Sigmoid colon (tissue), 6 donors: ENCODE measurements at regions not wholly inside any gene's neighbourhood (a gene's known extent, or its start where the extent isn't known, plus 50 kb on each side); places are given as distances from the start of the nearest gene placed in this dataset.
"Not testable (repeated sequence)": the region's sequence is repeated elsewhere in the genome, so short reads cannot be mapped to it uniquely, and the experiment has no call there.

Experiments
- DNase-seq: peaks from one replicate; pipeline ENCODE4 v3.0.0-alpha.2; 2019
- H3K27ac ChIP-seq, 4 donors: fragments of 200-600 bp; sonication (generic); one replicate each; pipeline ENCODE4 v1.5.1; 2016 to 2019; ENCODE audit warnings: mild to moderate bottlenecking in 1 of 4
- H3K27me3 ChIP-seq, 3 donors: fragments of 200-600 bp; sonication (generic); one replicate each; pipeline ENCODE4 v1.5.1; 2019; ENCODE audit warnings: mild to moderate bottlenecking in 1 of 3
- H3K36me3 ChIP-seq, 4 donors: fragments of 200-600 bp; sonication (generic); one replicate each; pipeline ENCODE4 v1.5.1; 2016 to 2019
- H3K4me1 ChIP-seq, 4 donors: fragments of 200-600 bp; sonication (generic); one replicate each; pipeline ENCODE4 v1.5.1; 2017 to 2019
- H3K4me3 ChIP-seq, 4 donors: fragments of 200-600 bp; sonication (generic); one replicate each; pipeline ENCODE4 v1.5.1; 2017 to 2019; ENCODE audit warnings: mild to moderate bottlenecking in 2 of 4, moderate library complexity in 1 of 4
- H3K9me3 ChIP-seq, 4 donors: fragments of 200-600 bp in 3 of 4; sonication (generic) in 3 of 4; one replicate each; pipeline versions ENCODE4 v1.5.1 to v1.6.1; 2013 to 2019
- EP300 ChIP-seq, 4 donors: sonication (generic); formaldehyde crosslinking; IDR thresholded peaks; one replicate each; pipeline ENCODE4 v1.6.1; 2017; ENCODE audit warnings: antibody characterized with exemption in 4 of 4
- POLR2A ChIP-seq, 2 donors: fragments of 450-650 bp; IDR thresholded peaks; one replicate each; pipeline ENCODE4 v1.6.1; 2016; ENCODE audit warnings: antibody characterized with exemption in 2 of 2, mild to moderate bottlenecking in 2 of 2, moderate library complexity in 2 of 2
- POLR2AphosphoS5 ChIP-seq, 4 donors: sonication (generic); formaldehyde crosslinking; IDR thresholded peaks; one replicate each; pipeline ENCODE4 v1.6.1; 2017; ENCODE audit warnings: antibody characterized with exemption in 4 of 4
- WGBS, 2 donors: extraction: QIAGEN DNeasy Blood & Tissue Kit; methylation state at CpG; one replicate each; pipeline ENCODE4 v1.1.7; 2013; 5-methylcytosine and 5-hydroxymethylcytosine counted together
- intact Hi-C: fragments of 100-400 bp; cut with DNase I; formaldehyde crosslinking; loops from one replicate; pipeline ENCODE4 v1.15.1; 2023
- TF ChIP-seq, protein P1 (sequence below), 4 experiments: fragments of 450-650 bp in 3 of 4; fragments of 200-600 bp in 1 of 4; IDR thresholded peaks; one replicate each; pipeline ENCODE4 v1.5.1; 2016 to 2019; ENCODE audit warnings: antibody characterized with exemption in 4 of 4, mild to moderate bottlenecking in 3 of 4, moderate library complexity in 2 of 4
- donor health status: healthy with polysubstance abuse.
- donor health status: healthy.

DNA sequence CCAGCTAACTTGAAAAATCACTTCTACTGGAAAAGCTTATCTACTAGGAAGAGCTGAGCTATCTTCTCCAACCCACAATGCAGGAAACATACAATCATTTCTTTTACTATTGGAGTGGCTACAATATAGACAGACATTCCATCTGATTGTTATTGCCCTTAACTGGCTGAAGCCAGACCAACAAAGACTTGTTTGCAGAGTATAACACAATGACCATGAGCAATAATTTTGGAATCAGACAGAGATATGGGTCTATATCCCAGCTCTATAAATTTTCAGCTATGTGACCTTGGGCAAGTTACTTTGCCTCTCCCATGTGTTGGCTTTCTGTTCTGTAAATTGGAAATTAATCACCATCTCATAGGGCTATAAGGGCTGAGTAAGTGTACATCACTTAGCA lies 244.7 kb upstream of the SLC30A5 start:
- H3K4me1 ChIP-seq: peaks cover 0 to 16% (median 3%) of the 10 kb centered on the region in 4 donors
- TF ChIP-seq, protein P1, sequence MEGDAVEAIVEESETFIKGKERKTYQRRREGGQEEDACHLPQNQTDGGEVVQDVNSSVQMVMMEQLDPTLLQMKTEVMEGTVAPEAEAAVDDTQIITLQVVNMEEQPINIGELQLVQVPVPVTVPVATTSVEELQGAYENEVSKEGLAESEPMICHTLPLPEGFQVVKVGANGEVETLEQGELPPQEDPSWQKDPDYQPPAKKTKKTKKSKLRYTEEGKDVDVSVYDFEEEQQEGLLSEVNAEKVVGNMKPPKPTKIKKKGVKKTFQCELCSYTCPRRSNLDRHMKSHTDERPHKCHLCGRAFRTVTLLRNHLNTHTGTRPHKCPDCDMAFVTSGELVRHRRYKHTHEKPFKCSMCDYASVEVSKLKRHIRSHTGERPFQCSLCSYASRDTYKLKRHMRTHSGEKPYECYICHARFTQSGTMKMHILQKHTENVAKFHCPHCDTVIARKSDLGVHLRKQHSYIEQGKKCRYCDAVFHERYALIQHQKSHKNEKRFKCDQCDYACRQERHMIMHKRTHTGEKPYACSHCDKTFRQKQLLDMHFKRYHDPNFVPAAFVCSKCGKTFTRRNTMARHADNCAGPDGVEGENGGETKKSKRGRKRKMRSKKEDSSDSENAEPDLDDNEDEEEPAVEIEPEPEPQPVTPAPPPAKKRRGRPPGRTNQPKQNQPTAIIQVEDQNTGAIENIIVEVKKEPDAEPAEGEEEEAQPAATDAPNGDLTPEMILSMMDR (IDR thresholded peaks at IDR 0.05): no peak
- TF ChIP-seq POLR2AphosphoS5 (IDR thresholded peaks at IDR 0.05) (no peak), POLR2A (IDR thresholded peaks at IDR 0.05) (no peak), EP300 (IDR thresholded peaks at IDR 0.05) (no peak)
- no peak for DNase-seq
- no peaks in the 10 kb centered on the region for H3K27me3 ChIP-seq
- H3K9me3 ChIP-seq: peaks cover 0 to 6% (median 2%) of the 10 kb centered on the region in 4 donors
- H3K27ac ChIP-seq: no peak overlapping the region
- intact Hi-C loops: no loop called here
- H3K36me3 ChIP-seq: no peaks in the 10 kb centered on the region
- no peak overlapping the region for H3K4me3 ChIP-seq

DNA sequence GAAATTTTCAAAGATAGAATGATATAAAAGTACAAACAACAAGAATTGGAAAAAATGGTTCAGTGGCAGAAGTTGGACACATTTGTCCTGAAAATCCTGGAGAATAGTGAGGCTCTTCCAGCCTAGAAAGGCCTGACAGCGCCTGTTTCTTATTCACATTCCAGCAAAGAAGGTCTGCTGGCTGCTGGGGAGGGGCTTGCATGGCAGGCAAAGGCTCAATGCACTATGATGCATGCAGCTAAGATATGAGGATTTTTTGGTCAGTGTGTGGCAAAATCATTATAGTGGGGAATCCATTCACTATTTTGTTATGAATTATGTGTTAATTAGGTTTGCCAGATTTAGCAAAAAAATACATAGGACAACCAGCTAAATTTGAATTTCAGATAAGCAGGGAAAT lies 243.9 kb upstream of the SLC30A5 start:
- no peaks in the 10 kb centered on the region for H3K27me3 ChIP-seq
- no peaks in the 10 kb centered on the region for H3K36me3 ChIP-seq
- 74 to 97% methylated on average over 1 of the region's 1 CpG for WGBS, 2 donors
- no peak for DNase-seq
- peaks cover 0 to 8% (median under 1%) of the 10 kb centered on the region in 4 donors for H3K4me1 ChIP-seq
- TF ChIP-seq, protein P1 (IDR thresholded peaks at IDR 0.05): no peak
- TF ChIP-seq POLR2AphosphoS5 (IDR thresholded peaks at IDR 0.05) (no peak), POLR2A (IDR thresholded peaks at IDR 0.05) (no peak), EP300 (IDR thresholded peaks at IDR 0.05) (no peak)
- intact Hi-C loops: no loop called here
- no peak overlapping the region for H3K27ac ChIP-seq
- H3K4me3 ChIP-seq: no peak overlapping the region
- H3K9me3 ChIP-seq: peaks cover 0 to 6% (median 2%) of the 10 kb centered on the region in 4 donors

DNA sequence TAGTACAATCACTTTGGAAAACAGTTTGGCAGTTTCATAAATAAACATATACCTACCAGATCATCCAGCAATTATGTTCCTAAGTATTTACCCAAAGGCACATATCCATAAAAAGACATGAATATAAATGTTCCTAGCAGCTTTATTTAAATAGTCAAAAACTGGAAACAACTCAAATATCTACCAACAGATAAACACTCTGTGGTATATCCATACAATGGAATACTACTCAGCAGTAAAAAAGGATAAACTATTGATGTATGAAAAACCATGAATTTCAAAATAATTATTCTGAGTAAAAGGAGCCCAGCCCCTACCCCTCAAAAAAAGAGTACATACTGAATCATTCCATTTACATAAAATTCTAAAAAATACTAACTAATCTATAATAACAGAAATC lies 232.7 kb upstream of the SLC30A5 start:
- TF ChIP-seq POLR2AphosphoS5 (IDR thresholded peaks at IDR 0.05): no peak
- TF ChIP-seq, protein P1 (IDR thresholded peaks at IDR 0.05): no peak
- TF ChIP-seq POLR2A (IDR thresholded peaks at IDR 0.05): no peak
- no peak for TF ChIP-seq EP300 (IDR thresholded peaks at IDR 0.05)
- Histone ChIP-seq H3K36me3 (no peaks in the 10 kb centered on the region), H3K27me3 (no peaks in the 10 kb centered on the region), H3K4me3 (no peak overlapping the region), H3K27ac (no peak overlapping the region), H3K4me1 (no peaks in the 10 kb centered on the region), H3K9me3 (peaks cover 0 to 3% (median 0%) of the 10 kb centered on the region in 4 donors)
- intact Hi-C loops: no loop called here
- no peak for DNase-seq

DNA sequence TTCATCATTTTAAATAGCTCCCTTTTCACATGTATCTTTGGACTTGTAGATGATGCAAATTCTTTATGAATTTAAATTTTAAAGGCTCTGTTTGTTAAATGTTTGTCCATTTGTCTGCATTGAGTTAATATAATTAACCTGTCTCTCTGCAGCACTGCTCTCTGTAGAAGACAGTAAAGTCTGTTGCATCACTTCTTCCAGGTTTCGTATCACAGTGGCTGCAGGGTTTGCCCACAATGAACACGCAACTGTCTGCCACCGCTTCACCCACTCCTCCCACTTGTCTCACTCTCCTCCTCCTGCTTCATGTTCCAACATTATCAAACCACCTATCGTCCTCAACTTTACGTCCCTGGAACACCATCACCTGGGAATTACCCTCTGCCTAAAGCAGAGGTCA lies 231.3 kb upstream of the SLC30A5 start:
- Histone ChIP-seq H3K27ac (no peak overlapping the region), H3K4me3 (no peak overlapping the region), H3K9me3 (peaks cover 0 to 3% (median 0%) of the 10 kb centered on the region in 4 donors), H3K27me3 (no peaks in the 10 kb centered on the region), H3K4me1 (no peaks in the 10 kb centered on the region), H3K36me3 (no peaks in the 10 kb centered on the region)
- TF ChIP-seq POLR2A (IDR thresholded peaks at IDR 0.05) (no peak), POLR2AphosphoS5 (IDR thresholded peaks at IDR 0.05) (no peak), EP300 (IDR thresholded peaks at IDR 0.05) (no peak)
- TF ChIP-seq, protein P1 (IDR thresholded peaks at IDR 0.05): no peak
- DNase-seq: no peak
- WGBS, 2 donors: 95% methylated on average over 5 of the region's 5 CpGs
- intact Hi-C loops: no loop called here

DNA sequence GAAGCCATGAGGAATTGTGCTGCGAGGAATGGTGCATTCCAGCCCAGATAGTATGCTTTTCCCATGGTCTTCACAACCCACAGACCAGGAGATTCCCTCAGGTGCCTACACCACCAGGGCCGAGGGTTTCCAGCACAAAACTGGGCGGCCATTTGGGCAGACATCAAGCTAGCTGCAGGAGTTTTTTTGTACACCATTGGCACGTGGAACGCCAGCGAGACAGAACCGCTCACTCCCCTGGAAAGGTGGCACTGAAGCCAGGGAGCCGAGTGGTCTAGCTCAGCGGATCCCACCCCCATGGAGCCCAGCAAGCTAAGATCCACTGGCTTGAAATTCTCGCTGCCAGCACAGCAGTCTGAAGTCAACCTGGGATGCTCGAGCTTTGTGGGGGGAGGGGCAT lies 228.6 kb upstream of the SLC30A5 start:
- H3K27me3 ChIP-seq, H3K27ac ChIP-seq, intact Hi-C loops, H3K9me3 ChIP-seq, H3K4me3 ChIP-seq, H3K36me3 ChIP-seq, DNase-seq, H3K4me1 ChIP-seq: not testable (repeated sequence)
- WGBS, 2 donors: 87 to 95% methylated on average over 11 of the region's 11 CpGs
